ENCODE measurements at regions not wholly inside any gene's neighbourhood (a gene's known extent, or its start where the extent isn't known, plus 50 kb on each side); places are given as distances from the start of the nearest gene placed in this dataset.

DNA sequence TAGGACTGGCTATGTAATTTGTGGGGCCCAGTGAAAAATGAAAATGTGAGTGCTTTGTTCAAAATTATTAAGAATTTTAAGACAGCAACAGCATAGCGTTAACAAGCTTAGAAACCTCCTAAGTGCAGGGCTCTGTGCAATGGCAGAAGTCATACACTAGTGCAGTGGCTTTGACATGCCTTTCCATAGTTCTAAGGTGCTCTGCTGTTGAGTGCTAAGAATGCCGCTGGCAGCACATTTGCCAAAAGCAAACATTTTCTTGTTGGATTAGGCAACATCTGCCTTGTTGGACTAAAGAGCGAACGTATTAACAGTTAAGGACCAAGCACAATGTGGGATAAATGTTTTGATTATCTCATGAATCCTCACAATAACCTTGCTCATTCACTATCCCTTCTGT lies 244.9 kb upstream of the PDE3A start:
- TF ChIP-seq, protein P1, sequence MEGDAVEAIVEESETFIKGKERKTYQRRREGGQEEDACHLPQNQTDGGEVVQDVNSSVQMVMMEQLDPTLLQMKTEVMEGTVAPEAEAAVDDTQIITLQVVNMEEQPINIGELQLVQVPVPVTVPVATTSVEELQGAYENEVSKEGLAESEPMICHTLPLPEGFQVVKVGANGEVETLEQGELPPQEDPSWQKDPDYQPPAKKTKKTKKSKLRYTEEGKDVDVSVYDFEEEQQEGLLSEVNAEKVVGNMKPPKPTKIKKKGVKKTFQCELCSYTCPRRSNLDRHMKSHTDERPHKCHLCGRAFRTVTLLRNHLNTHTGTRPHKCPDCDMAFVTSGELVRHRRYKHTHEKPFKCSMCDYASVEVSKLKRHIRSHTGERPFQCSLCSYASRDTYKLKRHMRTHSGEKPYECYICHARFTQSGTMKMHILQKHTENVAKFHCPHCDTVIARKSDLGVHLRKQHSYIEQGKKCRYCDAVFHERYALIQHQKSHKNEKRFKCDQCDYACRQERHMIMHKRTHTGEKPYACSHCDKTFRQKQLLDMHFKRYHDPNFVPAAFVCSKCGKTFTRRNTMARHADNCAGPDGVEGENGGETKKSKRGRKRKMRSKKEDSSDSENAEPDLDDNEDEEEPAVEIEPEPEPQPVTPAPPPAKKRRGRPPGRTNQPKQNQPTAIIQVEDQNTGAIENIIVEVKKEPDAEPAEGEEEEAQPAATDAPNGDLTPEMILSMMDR (IDR thresholded peaks at IDR 0.05; ENCODE audit: unreplicated experiment), result no peak
- H3K9me3 Mint-ChIP-seq (ENCODE audit: unreplicated experiment), result no peaks in the 10 kb centered on the region
- no peaks in the 10 kb centered on the region for H3K27me3 Mint-ChIP-seq (ENCODE audit: unreplicated experiment)
- H3K4me3 Mint-ChIP-seq (ENCODE audit: unreplicated experiment), result no peak overlapping the region
- H3K4me1 Mint-ChIP-seq (ENCODE audit: unreplicated experiment), result no peaks in the 10 kb centered on the region
- no peak for DNase-seq (ENCODE audit: low spot score)
- no peaks in the 10 kb centered on the region for H3K36me3 Mint-ChIP-seq (ENCODE audit: low read depth, unreplicated experiment)
- H3K27ac Mint-ChIP-seq (ENCODE audit: unreplicated experiment), result no peak overlapping the region

DNA sequence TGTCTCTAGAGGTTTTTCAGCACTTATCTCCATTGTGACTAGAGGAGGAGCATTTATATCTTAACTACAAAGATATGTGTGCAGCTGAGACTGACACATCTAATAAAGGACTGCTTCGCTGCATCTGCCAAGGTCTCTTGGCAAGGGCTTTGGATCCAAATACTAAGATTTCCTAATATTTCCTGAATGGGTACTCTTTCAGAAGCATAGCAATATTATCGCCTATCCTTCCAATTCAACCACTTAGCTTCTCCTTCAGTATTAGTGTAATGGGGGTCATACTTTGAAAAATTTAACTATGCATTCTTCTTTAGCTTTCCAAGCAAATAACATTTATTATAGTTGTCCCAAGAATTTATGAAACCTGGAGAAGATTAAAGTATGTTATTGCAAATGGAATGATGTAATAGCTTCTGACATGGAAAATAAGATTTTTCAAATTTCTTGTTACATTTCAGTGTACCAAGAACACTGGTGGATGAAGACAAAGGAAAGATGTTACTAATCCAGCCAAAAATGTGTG lies 243.0 kb upstream of the PDE3A start:
- DNase-seq (ENCODE audit: low spot score), result no peak
- H3K4me1 Mint-ChIP-seq (ENCODE audit: unreplicated experiment), result no peaks in the 10 kb centered on the region
- no peaks in the 10 kb centered on the region for H3K9me3 Mint-ChIP-seq (ENCODE audit: unreplicated experiment)
- TF ChIP-seq, protein P1 (IDR thresholded peaks at IDR 0.05; ENCODE audit: unreplicated experiment), result no peak
- no peaks in the 10 kb centered on the region for H3K27me3 Mint-ChIP-seq (ENCODE audit: unreplicated experiment)
- H3K36me3 Mint-ChIP-seq (ENCODE audit: low read depth, unreplicated experiment), result no peaks in the 10 kb centered on the region
- no peak overlapping the region for H3K4me3 Mint-ChIP-seq (ENCODE audit: unreplicated experiment)
- no peak overlapping the region for H3K27ac Mint-ChIP-seq (ENCODE audit: unreplicated experiment)

DNA sequence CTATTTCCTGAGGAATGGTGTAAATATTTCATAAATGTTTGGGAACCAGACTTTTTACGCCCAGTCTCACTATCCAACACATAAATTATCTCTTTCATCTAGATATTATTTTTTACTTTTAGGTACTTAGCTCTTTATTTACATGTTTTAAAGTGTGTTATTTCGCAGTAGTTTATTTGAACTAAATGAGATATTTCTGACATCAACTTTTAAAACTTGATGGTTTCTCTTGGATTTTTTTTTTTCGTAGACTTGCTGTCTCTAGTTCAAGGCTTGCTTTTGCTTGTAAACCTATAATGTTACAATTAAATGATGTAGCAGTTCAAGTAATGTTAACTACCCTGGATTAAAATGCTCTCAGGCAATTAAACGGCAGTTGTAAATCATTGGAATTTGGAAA lies 241.7 kb upstream of the PDE3A start:
- Mint-ChIP-seq H3K4me1 (ENCODE audit: unreplicated experiment) (no peaks in the 10 kb centered on the region), H3K36me3 (ENCODE audit: low read depth, unreplicated experiment) (no peaks in the 10 kb centered on the region), H3K27me3 (ENCODE audit: unreplicated experiment) (no peaks in the 10 kb centered on the region), H3K27ac (ENCODE audit: unreplicated experiment) (no peak overlapping the region), H3K9me3 (ENCODE audit: unreplicated experiment) (no peaks in the 10 kb centered on the region), H3K4me3 (ENCODE audit: unreplicated experiment) (no peak overlapping the region)
- no peak for DNase-seq (ENCODE audit: low spot score)
- TF ChIP-seq, protein P1 (IDR thresholded peaks at IDR 0.05; ENCODE audit: unreplicated experiment), result no peak

DNA sequence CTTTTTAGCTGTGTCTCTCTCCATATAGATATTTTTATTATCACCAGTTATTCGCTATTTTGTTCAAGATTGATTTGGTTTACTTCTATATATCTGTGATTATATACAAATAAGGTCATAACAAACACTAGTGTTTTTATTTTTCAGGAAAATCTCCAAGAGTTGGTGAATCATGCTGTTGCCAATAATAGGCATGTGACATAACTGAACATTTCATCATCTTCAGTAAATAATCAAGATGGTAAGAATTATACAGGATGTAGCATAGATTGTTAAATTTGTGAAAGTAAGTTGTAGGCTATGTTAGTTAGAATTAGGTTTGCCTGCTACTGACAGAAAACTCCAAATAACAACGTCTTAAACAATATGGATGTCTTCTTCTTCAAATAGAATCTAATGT lies 240.9 kb upstream of the PDE3A start:
- Mint-ChIP-seq H3K4me3 (ENCODE audit: unreplicated experiment) (no peak overlapping the region), H3K27me3 (ENCODE audit: unreplicated experiment) (no peaks in the 10 kb centered on the region), H3K27ac (ENCODE audit: unreplicated experiment) (no peak overlapping the region), H3K4me1 (ENCODE audit: unreplicated experiment) (no peaks in the 10 kb centered on the region), H3K36me3 (ENCODE audit: low read depth, unreplicated experiment) (no peaks in the 10 kb centered on the region), H3K9me3 (ENCODE audit: unreplicated experiment) (no peaks in the 10 kb centered on the region)
- TF ChIP-seq, protein P1 (IDR thresholded peaks at IDR 0.05; ENCODE audit: unreplicated experiment), result no peak
- no peak for DNase-seq (ENCODE audit: low spot score)

DNA sequence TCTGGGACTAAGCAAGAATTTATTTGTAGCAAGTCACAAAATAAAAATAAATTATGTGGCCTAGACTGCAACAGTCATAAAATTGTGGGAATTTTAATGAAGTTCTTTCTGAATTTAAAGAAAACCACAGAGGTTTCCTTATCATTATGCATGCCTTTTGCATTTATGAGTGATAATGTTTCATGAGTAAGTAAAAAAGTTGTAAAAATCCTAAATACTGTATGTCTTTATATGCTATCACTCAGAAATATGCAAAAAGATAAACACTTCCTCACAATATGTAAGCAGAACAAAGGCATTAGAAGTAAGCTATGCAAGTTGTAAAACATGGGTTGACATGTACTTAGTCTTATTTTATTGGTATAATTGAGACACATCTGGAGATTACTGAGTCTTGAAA lies 239.4 kb upstream of the PDE3A start:
- Mint-ChIP-seq H3K27me3 (ENCODE audit: unreplicated experiment) (no peaks in the 10 kb centered on the region), H3K36me3 (ENCODE audit: low read depth, unreplicated experiment) (no peaks in the 10 kb centered on the region), H3K4me3 (ENCODE audit: unreplicated experiment) (no peak overlapping the region), H3K4me1 (ENCODE audit: unreplicated experiment) (no peaks in the 10 kb centered on the region), H3K9me3 (ENCODE audit: unreplicated experiment) (no peaks in the 10 kb centered on the region), H3K27ac (ENCODE audit: unreplicated experiment) (no peak overlapping the region)
- no peak for DNase-seq (ENCODE audit: low spot score)
- TF ChIP-seq, protein P1 (IDR thresholded peaks at IDR 0.05; ENCODE audit: unreplicated experiment), result no peak
